Activated CD8-positive, alpha-beta T cell treated with anti-CD3 and anti-CD28 coated beads for 36 hours (primary cell): ENCODE measurements at regions not wholly inside any gene's neighbourhood (a gene's known extent, or its start where the extent isn't known, plus 50 kb on each side); places are given as distances from the start of the nearest gene placed in this dataset.

Source experiments
- ATAC-seq: fragments of 200-7000 bp; cut with Tn5 transposase; one replicate; pipeline ENCODE4 v1.10.0; 2021; ENCODE audit warnings: mild to moderate bottlenecking, moderate library complexity
- CTCF ChIA-PET: fragments of 350-600 bp; sonication (Branson Sonifier 250); formaldehyde crosslinking; loops from one replicate; lab custom pipeline; 2021; ENCODE audit warnings: antibody characterized with exemption; lab: Charles Lee
- POLR2A ChIA-PET: fragments of 350-600 bp; sonication (Branson Sonifier 250); formaldehyde crosslinking; loops from one replicate; lab custom pipeline; 2021; ENCODE audit warnings: antibody characterized with exemption; lab: Charles Lee
- DNase-seq: peaks from one replicate; pipeline ENCODE4 v3.0.0-alpha.2; 2020
- H3K27ac Mint-ChIP-seq: one replicate; pipeline ENCODE4 v1.8.0; 2021; ENCODE audit warnings: mild to moderate bottlenecking, mixed read lengths
- H3K27me3 Mint-ChIP-seq: one replicate; pipeline ENCODE4 v1.8.0; 2021; ENCODE audit warnings: mixed read lengths
- H3K36me3 Mint-ChIP-seq: one replicate; pipeline ENCODE4 v1.8.0; 2021; ENCODE audit warnings: low read depth, mixed read lengths
- H3K4me1 Mint-ChIP-seq: one replicate; pipeline ENCODE4 v1.8.0; 2021; ENCODE audit warnings: low read depth, mixed read lengths
- H3K4me3 Mint-ChIP-seq: one replicate; pipeline ENCODE4 v1.8.0; 2021; ENCODE audit warnings: mild to moderate bottlenecking, moderate library complexity, mixed read lengths
- H3K9me3 Mint-ChIP-seq: one replicate; pipeline ENCODE4 v1.8.0; 2021; ENCODE audit warnings: mixed read lengths
- intact Hi-C: fragments of 100-400 bp; cut with micrococcal nuclease; formaldehyde crosslinking; loops from one replicate; pipeline ENCODE4 v1.10.0; 2022
- TF ChIP-seq, protein P1 (sequence below): fragments of 200-600 bp; IDR thresholded peaks from one replicate; pipeline ENCODE4 v1.8.0; 2022; ENCODE audit warnings: antibody characterized with exemption, mild to moderate bottlenecking

DNA sequence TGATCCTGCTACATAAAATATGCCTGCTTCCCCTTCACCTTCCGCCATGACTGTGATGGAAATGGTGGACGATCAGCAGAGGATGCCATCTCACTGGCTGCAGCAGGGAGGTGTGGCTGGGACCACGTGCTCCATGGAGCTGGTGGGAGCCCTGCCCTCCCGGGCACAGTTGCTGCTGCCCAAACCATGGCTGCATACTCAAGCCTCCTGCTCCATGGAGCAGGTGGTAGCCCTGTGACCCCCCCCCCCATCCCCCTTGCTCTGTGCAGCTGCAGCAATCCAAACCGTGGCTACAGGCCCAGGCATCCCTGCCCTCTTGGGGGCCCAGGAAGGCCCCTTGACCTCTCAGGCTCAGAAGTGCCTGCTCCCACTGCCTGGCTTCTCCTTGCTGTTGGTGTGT lies 597.5 kb upstream of the LMO3 start:
- POLR2A ChIA-PET: no interaction called here

DNA sequence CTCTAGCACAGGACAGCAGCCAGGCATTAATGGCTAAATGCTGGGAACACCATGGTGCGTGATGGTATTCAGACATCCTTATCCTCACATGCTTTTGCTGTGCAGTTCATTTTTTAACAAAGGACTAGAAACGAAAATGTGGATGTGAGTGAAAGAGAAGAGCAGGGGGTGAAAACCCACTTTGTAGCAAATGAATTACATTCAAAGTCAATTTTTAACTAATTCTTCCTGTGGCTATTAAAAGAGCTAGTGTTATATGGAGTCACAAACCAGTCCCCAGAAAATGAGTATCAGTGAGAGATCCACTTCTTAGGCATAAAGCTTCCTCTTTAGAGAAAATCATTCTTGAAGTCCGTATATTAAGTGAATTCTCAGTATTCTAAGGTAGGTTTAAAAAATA lies 592.0 kb upstream of the LMO3 start:
- DNase-seq (no peak), ATAC-seq (no peak)
- TF ChIP-seq, protein P1, sequence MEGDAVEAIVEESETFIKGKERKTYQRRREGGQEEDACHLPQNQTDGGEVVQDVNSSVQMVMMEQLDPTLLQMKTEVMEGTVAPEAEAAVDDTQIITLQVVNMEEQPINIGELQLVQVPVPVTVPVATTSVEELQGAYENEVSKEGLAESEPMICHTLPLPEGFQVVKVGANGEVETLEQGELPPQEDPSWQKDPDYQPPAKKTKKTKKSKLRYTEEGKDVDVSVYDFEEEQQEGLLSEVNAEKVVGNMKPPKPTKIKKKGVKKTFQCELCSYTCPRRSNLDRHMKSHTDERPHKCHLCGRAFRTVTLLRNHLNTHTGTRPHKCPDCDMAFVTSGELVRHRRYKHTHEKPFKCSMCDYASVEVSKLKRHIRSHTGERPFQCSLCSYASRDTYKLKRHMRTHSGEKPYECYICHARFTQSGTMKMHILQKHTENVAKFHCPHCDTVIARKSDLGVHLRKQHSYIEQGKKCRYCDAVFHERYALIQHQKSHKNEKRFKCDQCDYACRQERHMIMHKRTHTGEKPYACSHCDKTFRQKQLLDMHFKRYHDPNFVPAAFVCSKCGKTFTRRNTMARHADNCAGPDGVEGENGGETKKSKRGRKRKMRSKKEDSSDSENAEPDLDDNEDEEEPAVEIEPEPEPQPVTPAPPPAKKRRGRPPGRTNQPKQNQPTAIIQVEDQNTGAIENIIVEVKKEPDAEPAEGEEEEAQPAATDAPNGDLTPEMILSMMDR: no peak
- no peak overlapping the region for H3K4me3 Mint-ChIP-seq
- ChIA-PET POLR2A (no interaction called here), CTCF (interaction anchor here (1.0 kb wide), 1 partner anchor 12 kb away, joined by 3 read pairs; no protein-coding TSS in a partner anchor)
- H3K9me3 Mint-ChIP-seq: peaks cover 14% of the 10 kb centered on the region
- no peaks in the 10 kb centered on the region for H3K4me1 Mint-ChIP-seq
- H3K27ac Mint-ChIP-seq: no peak overlapping the region
- intact Hi-C loops: no loop called here
- H3K27me3 Mint-ChIP-seq: no peaks in the 10 kb centered on the region
- H3K36me3 Mint-ChIP-seq: no peaks in the 10 kb centered on the region

More for the DNA sequence above, 597.5 kb upstream of the LMO3 start:
- Mint-ChIP-seq H3K9me3 (peaks cover 3% of the 10 kb centered on the region), H3K4me1 (no peaks in the 10 kb centered on the region), H3K4me3 (no peak overlapping the region), H3K27me3 (no peaks in the 10 kb centered on the region), H3K36me3 (no peaks in the 10 kb centered on the region), H3K27ac (no peak overlapping the region)
- CTCF ChIA-PET: no interaction called here
- DNase-seq: no peak
- intact Hi-C loops: no loop called here
- TF ChIP-seq, protein P1: no peak
- no peak for ATAC-seq

DNA sequence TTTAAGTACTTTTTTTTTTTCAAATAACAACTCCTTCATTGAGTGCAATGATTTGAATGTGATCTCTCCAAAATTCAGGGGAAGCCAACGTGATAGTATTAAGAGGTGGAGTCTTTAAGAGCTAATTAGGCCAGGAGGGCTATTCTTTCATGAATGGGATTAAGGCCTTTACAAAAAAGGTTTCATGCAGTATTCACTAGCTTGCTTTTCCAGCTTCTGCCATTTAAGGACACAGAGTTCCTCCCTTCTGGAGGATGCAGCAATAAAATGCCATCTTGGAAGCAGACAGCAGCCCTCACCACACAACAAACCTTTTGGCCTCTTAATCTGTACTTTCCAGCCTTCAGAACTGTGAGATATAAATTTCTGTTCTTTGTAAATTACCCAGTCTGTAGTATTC lies 586.8 kb upstream of the LMO3 start:
- Mint-ChIP-seq H3K27me3 (no peaks in the 10 kb centered on the region), H3K4me1 (no peaks in the 10 kb centered on the region), H3K9me3 (peaks cover 17% of the 10 kb centered on the region), H3K4me3 (no peak overlapping the region), H3K27ac (no peak overlapping the region), H3K36me3 (no peaks in the 10 kb centered on the region)
- intact Hi-C loops: no loop called here
- DNase-seq (no peak), ATAC-seq (no peak)
- POLR2A ChIA-PET: no interaction called here
- TF ChIP-seq, protein P1: no peak
- CTCF ChIA-PET: no interaction called here

DNA sequence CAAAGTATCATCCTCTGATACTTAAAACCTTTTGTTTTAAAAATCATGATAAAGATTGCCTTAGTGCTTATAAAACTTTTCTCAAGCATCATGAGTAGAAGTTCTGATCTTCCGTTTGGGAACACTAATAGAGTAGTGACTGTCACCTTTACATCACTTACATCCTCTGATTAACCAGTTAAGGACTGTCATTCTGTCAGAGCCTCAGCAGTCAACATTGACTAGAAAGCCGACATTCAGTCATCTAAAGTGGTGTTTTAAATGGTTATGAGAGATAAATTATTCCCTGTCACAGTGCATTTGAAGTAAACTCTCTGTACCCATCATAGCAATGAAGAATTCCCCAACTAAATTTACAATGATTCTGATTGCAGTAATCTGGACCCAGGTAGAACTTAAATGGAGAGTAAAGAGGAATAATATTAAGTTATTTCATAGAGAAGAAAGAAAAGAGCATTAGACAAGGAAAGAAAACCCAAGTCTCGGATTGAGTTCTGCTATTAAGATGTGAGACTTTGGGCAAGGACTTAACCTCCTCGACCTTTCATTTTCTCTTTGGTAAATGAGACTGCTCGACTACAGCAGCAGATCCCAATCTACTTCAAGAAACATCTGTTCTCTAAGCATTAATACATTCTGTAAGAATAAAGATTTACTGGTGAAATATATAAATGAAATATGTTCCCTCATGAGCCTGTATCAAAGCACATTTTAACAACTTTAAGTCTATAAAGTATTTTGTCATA lies 563.9 kb upstream of the LMO3 start:
- ATAC-seq (no peak), DNase-seq (no peak)
- Mint-ChIP-seq H3K36me3 (no peaks in the 10 kb centered on the region), H3K27me3 (no peaks in the 10 kb centered on the region), H3K4me3 (no peak overlapping the region), H3K27ac (no peak overlapping the region), H3K4me1 (no peaks in the 10 kb centered on the region), H3K9me3 (peaks cover 20% of the 10 kb centered on the region)
- TF ChIP-seq, protein P1: no peak
- ChIA-PET CTCF (no interaction called here), POLR2A (no interaction called here)
- intact Hi-C loops: no loop called here

DNA sequence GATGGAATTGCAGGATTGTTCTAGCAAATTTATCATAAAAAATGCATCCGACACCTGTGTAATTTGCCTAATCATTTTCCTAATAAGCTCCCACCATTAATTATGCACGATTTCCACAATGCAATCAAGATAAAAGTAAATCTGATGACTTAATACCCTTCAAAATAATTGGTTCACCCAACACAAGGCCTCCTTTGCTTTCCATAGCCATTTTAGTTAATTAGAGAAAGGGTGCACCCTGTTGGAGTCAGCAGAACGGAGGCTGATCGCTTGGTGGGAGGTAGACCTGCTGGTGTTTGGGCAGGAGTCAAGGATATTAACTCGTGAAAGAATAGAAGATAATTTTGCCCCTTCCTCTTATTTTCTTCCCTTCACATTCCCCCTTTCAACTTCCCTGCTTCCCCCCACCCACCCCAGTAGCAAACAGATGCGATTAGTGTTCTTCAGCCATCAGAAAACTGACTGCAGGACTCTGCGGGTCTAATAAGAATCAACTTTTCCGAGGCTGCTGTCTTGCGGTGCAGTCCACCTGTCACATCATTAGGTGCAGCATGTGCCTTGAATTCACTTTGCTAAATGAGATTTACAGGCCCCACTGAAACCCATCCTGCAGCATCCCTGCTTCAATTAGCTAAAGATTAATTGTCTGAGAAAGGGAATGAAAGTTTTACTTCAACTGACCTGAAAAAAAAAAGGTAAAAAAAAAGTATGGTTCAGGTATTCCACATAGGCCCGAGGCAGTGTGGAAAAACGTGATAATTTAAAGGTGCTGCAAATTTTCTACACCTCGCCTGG lies 553.7 kb upstream of the LMO3 start:
- Mint-ChIP-seq H3K27ac (no peak overlapping the region), H3K4me1 (no peaks in the 10 kb centered on the region), H3K36me3 (no peaks in the 10 kb centered on the region), H3K4me3 (no peak overlapping the region), H3K9me3 (peaks cover 6% of the 10 kb centered on the region), H3K27me3 (no peaks in the 10 kb centered on the region)
- intact Hi-C loops: no loop called here
- DNase-seq: no peak
- ATAC-seq: no peak
- ChIA-PET CTCF (no interaction called here), POLR2A (no interaction called here)
- TF ChIP-seq, protein P1: no peak
